ENCODE measurements at regions not wholly inside any gene's neighbourhood (a gene's known extent, or its start where the extent isn't known, plus 50 kb on each side); places are given as distances from the start of the nearest gene placed in this dataset.

GRCh38 chr6:1226277-1227099, 85.4 kb upstream of the FOXQ1 start:
- peaks cover 16% of the 10 kb centered on the region for H3K27me3 Mint-ChIP-seq (ENCODE audit: low read depth)
- H3K36me3 Mint-ChIP-seq (ENCODE audit: low read depth): no peaks in the 10 kb centered on the region
- no peak overlapping the region for H3K27ac Mint-ChIP-seq
- H3K9me3 Mint-ChIP-seq: no peaks in the 10 kb centered on the region
- peaks cover 10% of the 10 kb centered on the region for H3K4me1 Mint-ChIP-seq
- H3K4me3 Mint-ChIP-seq: no peak overlapping the region
- no peak for TF ChIP-seq CTCF (IDR thresholded peaks at IDR 0.05; ENCODE audit: unreplicated experiment in 3 of 3)

DNA sequence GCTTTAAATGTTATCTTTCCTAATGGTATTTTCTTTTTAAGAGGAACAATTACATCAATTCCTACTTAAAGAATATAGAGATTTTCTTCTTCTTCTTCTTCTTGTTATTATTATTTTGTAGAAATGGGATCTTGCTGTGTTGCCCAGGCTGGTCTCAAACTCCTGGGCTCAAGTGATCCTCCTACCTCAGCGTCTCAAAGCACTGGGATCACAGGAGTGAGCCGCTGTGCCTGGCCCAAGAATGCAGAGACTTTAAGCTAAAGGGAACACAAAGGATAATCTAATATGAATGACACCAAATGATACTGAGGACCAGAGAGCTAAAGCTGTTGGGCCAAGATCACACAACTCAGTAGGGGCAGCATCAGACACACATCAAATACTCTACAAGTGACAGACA, 87.4 kb upstream of the FOXQ1 start:
- H3K9me3 Mint-ChIP-seq: no peaks in the 10 kb centered on the region
- no peak overlapping the region for H3K4me3 Mint-ChIP-seq
- TF ChIP-seq CTCF (IDR thresholded peaks at IDR 0.05; ENCODE audit: unreplicated experiment in 3 of 3): no peak
- H3K27ac Mint-ChIP-seq: no peak overlapping the region
- peaks cover 12% of the 10 kb centered on the region for H3K27me3 Mint-ChIP-seq (ENCODE audit: low read depth)
- no peaks in the 10 kb centered on the region for H3K36me3 Mint-ChIP-seq (ENCODE audit: low read depth)
- H3K4me1 Mint-ChIP-seq: peaks cover 10% of the 10 kb centered on the region

GRCh38 chr6:1222728-1223595, 88.9 kb upstream of the FOXQ1 start:
- no peaks in the 10 kb centered on the region for H3K36me3 Mint-ChIP-seq (ENCODE audit: low read depth)
- H3K27me3 Mint-ChIP-seq (ENCODE audit: low read depth): peaks cover 6% of the 10 kb centered on the region
- H3K4me1 Mint-ChIP-seq: peaks cover 9% of the 10 kb centered on the region
- no peak overlapping the region for H3K4me3 Mint-ChIP-seq
- peak overlapping the region in 1 of 3 experiments; percentile 21 for H3K27ac Mint-ChIP-seq
- no peak for TF ChIP-seq CTCF (IDR thresholded peaks at IDR 0.05; ENCODE audit: unreplicated experiment in 3 of 3)
- H3K9me3 Mint-ChIP-seq: no peaks in the 10 kb centered on the region

DNA sequence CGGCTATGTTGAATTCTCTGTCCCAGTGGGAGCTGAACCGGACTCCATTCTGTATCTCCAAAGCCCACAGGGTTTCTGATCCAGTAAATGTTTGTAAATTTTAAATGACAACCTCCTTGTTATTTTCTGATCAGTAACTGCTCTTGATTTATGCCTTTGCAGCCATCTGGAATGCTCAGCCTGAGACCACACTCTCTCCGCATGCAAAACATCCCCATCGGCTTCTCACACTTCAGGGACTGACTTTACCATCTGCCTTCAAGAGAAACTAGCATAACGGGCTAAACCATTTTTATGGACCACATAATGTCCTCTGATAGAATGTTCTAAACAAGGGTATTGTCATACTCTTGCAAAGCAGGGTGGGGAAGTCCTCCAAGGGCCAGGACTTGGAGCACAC, 94.5 kb upstream of the FOXQ1 start:
- H3K9me3 Mint-ChIP-seq: no peaks in the 10 kb centered on the region
- H3K4me3 Mint-ChIP-seq: no peak overlapping the region
- peaks cover 5% of the 10 kb centered on the region for H3K4me1 Mint-ChIP-seq
- H3K27me3 Mint-ChIP-seq (ENCODE audit: low read depth): no peaks in the 10 kb centered on the region
- H3K27ac Mint-ChIP-seq: peak overlapping the region; percentile 14 to 65 (median 43)
- no peak for TF ChIP-seq CTCF (IDR thresholded peaks at IDR 0.05; ENCODE audit: unreplicated experiment in 3 of 3)
- H3K36me3 Mint-ChIP-seq (ENCODE audit: low read depth): no peaks in the 10 kb centered on the region

GRCh38 chr6:1216488-1216974, 95.4 kb upstream of the FOXQ1 start:
- Mint-ChIP-seq H3K4me1 (peaks cover 5% of the 10 kb centered on the region), H3K9me3 (no peaks in the 10 kb centered on the region), H3K4me3 (no peak overlapping the region), H3K27ac (peak overlapping the region in 2 of 3 experiments; percentile 16 to 46), H3K27me3 (ENCODE audit: low read depth) (no peaks in the 10 kb centered on the region), H3K36me3 (ENCODE audit: low read depth) (no peaks in the 10 kb centered on the region)
- TF ChIP-seq CTCF (IDR thresholded peaks at IDR 0.05; ENCODE audit: unreplicated experiment in 3 of 3): no peak

All from nephron (organoid).